NCI-H128 (cell line): ENCODE measurements at regions not wholly inside any gene's neighbourhood (a gene's known extent, or its start where the extent isn't known, plus 50 kb on each side); places are given as distances from the start of the nearest gene placed in this dataset.

ENCODE experiments used
- DNase-seq: peaks from one replicate; lab custom pipeline; 2025; ENCODE audit not compliant: unreplicated experiment; lab: John Stamatoyannopoulos, UW

GRCh38 chr5:107325866-107326265, 344.9 kb downstream of the EFNA5 start:
- no peak for DNase-seq

GRCh38 chr5:107324809-107325208, 345.9 kb downstream of the EFNA5 start:
- no peak for DNase-seq

- no peak for DNase-seq
Observed at GRCh38 chr5:107324071-107324470, 346.7 kb downstream of the EFNA5 start.

- no peak for DNase-seq
Observed at GRCh38 chr5:107323536-107323935, 347.2 kb downstream of the EFNA5 start.

- DNase-seq: no peak
Observed at GRCh38 chr5:107322936-107323335, 347.8 kb downstream of the EFNA5 start.

GRCh38 chr5:107321906-107322305, 348.8 kb downstream of the EFNA5 start:
- no peak for DNase-seq

GRCh38 chr5:107320846-107321245, 349.9 kb downstream of the EFNA5 start:
- no peak for DNase-seq

GRCh38 chr5:107320376-107320775, 350.4 kb downstream of the EFNA5 start:
- DNase-seq: no peak

GRCh38 chr5:107319901-107320300, 350.8 kb downstream of the EFNA5 start:
- DNase-seq: no peak

GRCh38 chr5:107314330-107314729, 356.4 kb downstream of the EFNA5 start:
- no peak for DNase-seq

GRCh38 chr5:107313921-107314320, 356.8 kb downstream of the EFNA5 start:
- DNase-seq: no peak

- DNase-seq: no peak
Observed at GRCh38 chr5:107313098-107313497, 357.6 kb downstream of the EFNA5 start.

GRCh38 chr5:107310181-107310580, 360.6 kb downstream of the EFNA5 start:
- no peak for DNase-seq

- DNase-seq: no peak
Observed at GRCh38 chr5:107306594-107306993, 364.1 kb downstream of the EFNA5 start.

GRCh38 chr5:107306002-107306401, 364.7 kb downstream of the EFNA5 start:
- no peak for DNase-seq

GRCh38 chr5:107304684-107305083, 366.1 kb downstream of the EFNA5 start:
- no peak for DNase-seq

GRCh38 chr5:107303171-107303968, 367.4 kb downstream of the EFNA5 start:
- DNase-seq: no peak

- no peak for DNase-seq
Observed at GRCh38 chr5:107302441-107302840, 368.3 kb downstream of the EFNA5 start.

- DNase-seq: no peak
Observed at GRCh38 chr5:107301999-107302398, 368.7 kb downstream of the EFNA5 start.

- DNase-seq: no peak
Observed at GRCh38 chr5:107300721-107301327, 369.9 kb downstream of the EFNA5 start.

- no peak for DNase-seq
Observed at GRCh38 chr5:107296572-107296971, 374.2 kb downstream of the EFNA5 start.

- no peak for DNase-seq
Observed at GRCh38 chr5:107295914-107296313, 374.8 kb downstream of the EFNA5 start.

- no peak for DNase-seq
Observed at GRCh38 chr5:107294669-107295068, 376.1 kb downstream of the EFNA5 start.
